Trophoblast cell (in vitro differentiated cells and primary cell): ENCODE measurements at regions not wholly inside any gene's neighbourhood (a gene's known extent, or its start where the extent isn't known, plus 50 kb on each side); places are given as distances from the start of the nearest gene placed in this dataset.
"Not testable (repeated sequence)": the region's sequence is repeated elsewhere in the genome, so short reads cannot be mapped to it uniquely, and the experiment has no call there.

Experiments used
- DNase-seq, 2 donors: peaks; one replicate each; pipeline ENCODE4 v3.0.0-alpha.2; 2016
- H2AFZ ChIP-seq: 2 replicates; pipeline ENCODE4 v1.6.1; 2013; ENCODE audit warnings: low read length, moderate library complexity, mild to moderate bottlenecking; ENCODE audit not compliant: insufficient read depth, poor library complexity
- H2AK5ac ChIP-seq: 2 replicates; pipeline ENCODE4 v1.6.1; 2013; ENCODE audit warnings: mild to moderate bottlenecking, low read length
- H2BK120ac ChIP-seq: 2 replicates; pipeline ENCODE4 v1.6.1; 2013; ENCODE audit warnings: low read length, mild to moderate bottlenecking, moderate library complexity; ENCODE audit not compliant: insufficient read depth, poor library complexity
- H2BK12ac ChIP-seq: 2 replicates; pipeline ENCODE4 v1.6.1; 2013; ENCODE audit warnings: mild to moderate bottlenecking, low read length, moderate library complexity
- H2BK5ac ChIP-seq: 2 replicates; pipeline ENCODE4 v1.6.1; 2013; ENCODE audit warnings: low read length, low read depth, moderate library complexity, mild to moderate bottlenecking; ENCODE audit not compliant: poor library complexity
- H3K14ac ChIP-seq: 2 replicates; pipeline ENCODE4 v1.6.1; 2013; ENCODE audit warnings: mild to moderate bottlenecking, low read length
- H3K18ac ChIP-seq: 2 replicates; pipeline ENCODE4 v1.6.1; 2013; ENCODE audit warnings: mild to moderate bottlenecking, low read length
- H3K23ac ChIP-seq: 2 replicates; pipeline ENCODE4 v1.6.1; 2013; ENCODE audit warnings: low read length
- H3K27ac ChIP-seq: 2 replicates; pipeline ENCODE4 v1.5.1; 2013; ENCODE audit warnings: low read depth, mild to moderate bottlenecking, inconsistent platforms, low read length, moderate library complexity
- H3K27me3 ChIP-seq: 2 replicates; pipeline ENCODE4 v1.6.1; 2013; ENCODE audit warnings: inconsistent platforms, mild to moderate bottlenecking, low read length, moderate library complexity; ENCODE audit not compliant: insufficient read depth
- H3K36me3 ChIP-seq, 2 experiments: 1 replicate in 1 of 2; 2 replicates in 1 of 2; pipeline ENCODE4 v1.6.1; 2013; ENCODE audit warnings: low read length in 2 of 2, mild to moderate bottlenecking in 2 of 2, moderate library complexity in 1 of 2; ENCODE audit not compliant: insufficient read depth in 2 of 2, control insufficient read depth in 1 of 2
- H3K4ac ChIP-seq: 2 replicates; pipeline ENCODE4 v1.6.1; 2013; ENCODE audit warnings: low read depth, mild to moderate bottlenecking, low read length, moderate library complexity
- H3K4me1 ChIP-seq, 2 experiments: 1 replicate in 1 of 2; 2 replicates in 1 of 2; pipeline ENCODE4 v1.6.1; 2013; ENCODE audit warnings: low read length in 2 of 2, mild to moderate bottlenecking in 2 of 2, moderate library complexity in 1 of 2; ENCODE audit not compliant: insufficient read depth in 2 of 2, control insufficient read depth in 1 of 2
- H3K4me2 ChIP-seq: 2 replicates; pipeline ENCODE4 v1.6.1; 2013; ENCODE audit warnings: inconsistent platforms, mild to moderate bottlenecking, low read length, moderate library complexity
- H3K4me3 ChIP-seq: 2 replicates; pipeline ENCODE4 v1.5.1; 2013; ENCODE audit warnings: mild to moderate bottlenecking, low read depth, low read length, inconsistent platforms
- H3K79me1 ChIP-seq: one replicate; pipeline ENCODE4 v1.6.1; 2013; ENCODE audit warnings: low read length
- H3K79me2 ChIP-seq: 2 replicates; pipeline ENCODE4 v1.6.1; 2013; ENCODE audit warnings: low read length, mild to moderate bottlenecking; ENCODE audit not compliant: control insufficient read depth, insufficient read depth, poor library complexity
- H3K9ac ChIP-seq: 2 replicates; pipeline ENCODE4 v1.6.1; 2013; ENCODE audit warnings: mild to moderate bottlenecking, low read length
- H3K9me3 ChIP-seq: 2 replicates; pipeline ENCODE4 v1.6.1; 2013; ENCODE audit warnings: low read depth, mild to moderate bottlenecking, control low read depth, inconsistent platforms, low read length; ENCODE audit not compliant: insufficient read depth
- H4K12ac ChIP-seq: 2 replicates; pipeline ENCODE4 v1.6.1; 2013; ENCODE audit warnings: low read depth, mild to moderate bottlenecking, low read length, moderate library complexity
- H4K8ac ChIP-seq: 2 replicates; pipeline ENCODE4 v1.6.1; 2013; ENCODE audit warnings: low read depth, mild to moderate bottlenecking, low read length, moderate library complexity
- H4K91ac ChIP-seq: one replicate; pipeline ENCODE4 v1.6.1; 2013; ENCODE audit warnings: low read depth, mild to moderate bottlenecking, low read length, moderate library complexity
- WGBS: extraction: QIAGEN DNeasy Blood & Tissue Kit; methylation state at CpG from one replicate; pipeline ENCODE4 v1.1.7; 2013; ENCODE audit warnings: missing lambda C conversion rate; ENCODE audit not compliant: insufficient read length, insufficient coverage; ENCODE audit errors: extremely low coverage; 5-methylcytosine and 5-hydroxymethylcytosine counted together

DNA sequence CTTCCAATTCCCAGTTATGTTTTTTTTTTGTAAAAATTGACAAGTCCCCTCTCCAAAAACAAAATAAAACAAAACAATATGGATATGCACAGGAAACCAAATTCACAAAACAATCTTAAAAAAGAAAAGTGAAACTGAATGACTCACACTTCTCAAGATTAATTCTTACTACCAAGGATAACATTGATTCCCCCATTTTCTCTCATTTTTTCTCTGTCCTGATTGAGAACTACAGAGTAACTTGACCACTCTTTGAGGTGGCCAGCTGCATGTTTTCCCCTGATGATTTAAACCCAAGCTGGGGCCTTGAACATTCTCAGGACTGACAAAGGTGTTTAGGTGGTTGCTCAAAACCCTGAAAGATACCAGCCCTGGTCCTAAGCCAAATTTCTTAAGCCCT is 149.0 kb downstream of the AHSP start:
- Histone ChIP-seq H4K8ac (no peak overlapping the region), H3K9ac (no peak overlapping the region), H3K4ac (no peak overlapping the region), H4K91ac (no peak overlapping the region), H3K4me3 (no peak overlapping the region), H2BK120ac (no peak overlapping the region), H3K79me1 (no peaks in the 10 kb centered on the region), H2BK5ac (no peak overlapping the region), H3K27ac (no peak overlapping the region), H2AK5ac (no peak overlapping the region), H4K12ac (no peak overlapping the region), H3K9me3 (peaks cover 17% of the 10 kb centered on the region), H3K79me2 (no peaks in the 10 kb centered on the region), H3K36me3 (no peaks in the 10 kb centered on the region), H2BK12ac (no peak overlapping the region), H3K18ac (no peak overlapping the region), H2AFZ (no peak overlapping the region), H3K14ac (no peak overlapping the region), H3K4me1 (no peaks in the 10 kb centered on the region), H3K4me2 (no peak overlapping the region), H3K27me3 (no peaks in the 10 kb centered on the region), H3K23ac (no peak overlapping the region)
- DNase-seq: no peak

DNA sequence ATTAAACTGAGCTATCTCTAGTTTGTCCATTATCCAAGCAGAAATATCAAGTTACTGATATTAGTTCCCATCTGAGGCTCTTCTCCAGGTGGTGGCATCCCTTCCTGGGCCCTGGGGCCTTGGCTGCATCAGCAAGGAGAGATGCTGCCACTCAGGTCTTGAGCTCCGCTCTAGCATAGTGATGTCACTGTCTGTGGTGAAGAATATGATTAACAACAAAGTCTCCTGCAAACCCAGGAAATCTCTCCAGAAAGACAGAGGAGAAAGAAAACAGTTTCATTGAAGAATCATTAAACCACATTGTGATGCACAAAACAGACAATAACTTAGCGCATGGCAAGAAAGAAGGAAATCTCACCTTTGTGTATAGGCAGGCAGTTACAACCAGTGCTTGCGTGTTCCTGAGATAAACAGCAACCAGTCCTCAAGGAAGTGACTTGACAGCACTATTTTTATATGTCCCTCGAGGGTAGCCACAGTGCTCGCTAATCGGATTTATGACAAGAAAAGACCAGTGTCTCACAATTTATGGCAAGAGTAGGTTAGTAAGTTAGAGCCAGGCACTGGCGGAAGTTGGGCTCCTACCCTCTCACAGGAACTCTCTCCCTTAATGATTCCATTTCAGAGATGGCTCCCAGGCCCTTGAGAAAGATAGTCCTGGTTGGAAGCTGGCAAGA is 151.1 kb downstream of the AHSP start:
- no peak overlapping the region for H3K18ac ChIP-seq
- no peak overlapping the region for H2BK5ac ChIP-seq
- no peak overlapping the region for H4K8ac ChIP-seq
- no peak overlapping the region for H3K4ac ChIP-seq
- no peak overlapping the region for H3K23ac ChIP-seq
- no peaks in the 10 kb centered on the region for H3K4me1 ChIP-seq
- no peak overlapping the region for H4K12ac ChIP-seq
- no peaks in the 10 kb centered on the region for H3K79me2 ChIP-seq
- H3K79me1 ChIP-seq: no peaks in the 10 kb centered on the region
- no peaks in the 10 kb centered on the region for H3K27me3 ChIP-seq
- no peak overlapping the region for H3K4me2 ChIP-seq
- H3K4me3 ChIP-seq: no peak overlapping the region
- no peak overlapping the region for H2BK120ac ChIP-seq
- no peaks in the 10 kb centered on the region for H3K36me3 ChIP-seq
- H2AK5ac ChIP-seq: no peak overlapping the region
- WGBS: no CpG with 5 or more reads among the region's 7 CpGs
- DNase-seq: no peak
- no peak overlapping the region for H2BK12ac ChIP-seq
- H3K9ac ChIP-seq: no peak overlapping the region
- H3K14ac ChIP-seq: no peak overlapping the region
- H3K9me3 ChIP-seq: peaks cover 15% of the 10 kb centered on the region
- no peak overlapping the region for H2AFZ ChIP-seq
- no peak overlapping the region for H4K91ac ChIP-seq
- no peak overlapping the region for H3K27ac ChIP-seq

DNA sequence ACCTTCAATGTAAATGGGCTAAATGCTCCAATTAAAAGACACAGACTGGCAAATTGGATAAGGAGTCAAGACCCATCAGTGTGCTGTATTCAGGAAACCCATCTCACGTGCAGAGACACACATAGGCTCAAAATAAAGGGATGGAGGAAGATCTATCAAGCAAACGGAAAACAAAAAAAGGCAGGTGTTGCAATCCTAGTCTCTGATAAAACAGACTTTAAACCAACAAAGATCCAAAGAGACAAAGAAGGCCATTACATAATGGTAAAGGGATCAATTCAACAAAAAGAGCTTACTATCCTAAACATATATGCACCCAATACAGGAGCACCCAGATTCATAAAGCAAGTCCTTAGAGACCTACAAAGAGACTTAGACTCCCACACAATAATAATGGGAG is 161.6 kb downstream of the AHSP start:
- not testable (repeated sequence) for H2AFZ ChIP-seq

DNA sequence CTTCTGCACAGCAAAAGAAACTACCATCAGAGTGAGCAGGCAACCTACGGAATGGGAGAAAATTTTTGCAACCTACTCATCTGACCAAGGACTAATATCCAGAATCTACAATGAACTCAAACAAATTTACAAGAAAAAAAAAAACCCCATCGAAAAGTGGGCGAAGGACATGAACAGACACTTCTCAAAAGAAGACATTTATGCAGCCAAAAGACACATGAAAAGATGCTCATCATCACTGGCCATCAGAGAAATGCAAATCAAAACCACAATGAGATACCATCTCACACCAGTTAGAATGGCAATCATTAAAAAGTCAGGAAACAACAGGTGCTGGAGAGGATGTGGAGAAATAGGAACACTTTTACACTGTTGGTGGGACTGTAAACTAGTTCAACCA is 164.6 kb downstream of the AHSP start:
- H2BK120ac ChIP-seq, H4K91ac ChIP-seq, H3K36me3 ChIP-seq, H3K23ac ChIP-seq, H3K4me1 ChIP-seq, H3K18ac ChIP-seq, H3K9ac ChIP-seq, DNase-seq, H2BK12ac ChIP-seq, H2BK5ac ChIP-seq, H4K12ac ChIP-seq, H3K79me2 ChIP-seq, H2AK5ac ChIP-seq, H3K4ac ChIP-seq, H2AFZ ChIP-seq, H3K79me1 ChIP-seq, H3K4me2 ChIP-seq, H4K8ac ChIP-seq, H3K27me3 ChIP-seq, H3K27ac ChIP-seq, H3K14ac ChIP-seq, H3K9me3 ChIP-seq, H3K4me3 ChIP-seq: not testable (repeated sequence)
- WGBS: no CpG with 5 or more reads among the region's 3 CpGs

More for the DNA sequence above, 161.6 kb downstream of the AHSP start:
- not testable (repeated sequence) for H4K8ac ChIP-seq, H3K9ac ChIP-seq, H3K27ac ChIP-seq, H3K36me3 ChIP-seq, H2BK5ac ChIP-seq, H3K79me2 ChIP-seq, H3K18ac ChIP-seq, H3K4me3 ChIP-seq, DNase-seq, H3K79me1 ChIP-seq, H2BK120ac ChIP-seq, H3K27me3 ChIP-seq, H4K91ac ChIP-seq, H3K9me3 ChIP-seq, H4K12ac ChIP-seq, H3K4ac ChIP-seq, H3K4me1 ChIP-seq, H3K23ac ChIP-seq, H2AK5ac ChIP-seq, H2BK12ac ChIP-seq, H3K14ac ChIP-seq, H3K4me2 ChIP-seq
- no CpG with 5 or more reads among the region's 2 CpGs for WGBS
